NCI-H82 (cell line): ENCODE measurements at regions not wholly inside any gene's neighbourhood (a gene's known extent, or its start where the extent isn't known, plus 50 kb on each side); places are given as distances from the start of the nearest gene placed in this dataset.
"Not testable (repeated sequence)": the region's sequence is repeated elsewhere in the genome, so short reads cannot be mapped to it uniquely, and the experiment has no call there.

ENCODE experiments used
- DNase-seq: peaks from one replicate; lab custom pipeline; 2025; lab: John Stamatoyannopoulos, UW

GRCh38 chr10:125554016-125554703 lies 128.8 kb downstream of the TEX36 start:
- DNase-seq = no peak

- DNase-seq = no peak
Measured at GRCh38 chr10:125553091-125553490, 129.9 kb downstream of the TEX36 start.

- DNase-seq = no peak
Measured at GRCh38 chr10:125551247-125551646, 131.7 kb downstream of the TEX36 start.

- DNase-seq = no peak
Measured at GRCh38 chr10:125550362-125550761, 132.6 kb downstream of the TEX36 start.

GRCh38 chr10:125549653-125550052 lies 133.3 kb downstream of the TEX36 start:
- DNase-seq = no peak

GRCh38 chr10:125548878-125549277 lies 134.1 kb downstream of the TEX36 start:
- no peak for DNase-seq

- no peak for DNase-seq
Measured at GRCh38 chr10:125548356-125548755, 134.6 kb downstream of the TEX36 start.

GRCh38 chr10:125547010-125547650 lies 135.8 kb downstream of the TEX36 start:
- no peak for DNase-seq

GRCh38 chr10:125543796-125544195 lies 139.2 kb downstream of the TEX36 start:
- DNase-seq = no peak

GRCh38 chr10:125538947-125539731 lies 143.8 kb downstream of the TEX36 start:
- peak; percentile 41 for DNase-seq

- no peak for DNase-seq
Measured at GRCh38 chr10:125536236-125536635, 146.7 kb downstream of the TEX36 start.

- no peak for DNase-seq
Measured at GRCh38 chr10:125535559-125535958, 147.4 kb downstream of the TEX36 start.

GRCh38 chr10:125534515-125534914 lies 148.4 kb downstream of the TEX36 start:
- DNase-seq = no peak

GRCh38 chr10:125533866-125534265 lies 149.1 kb downstream of the TEX36 start:
- no peak for DNase-seq

- DNase-seq = no peak
Measured at GRCh38 chr10:125531465-125531864, 151.5 kb downstream of the TEX36 start.

- no peak for DNase-seq
Measured at GRCh38 chr10:125523347-125523746, 159.6 kb downstream of the TEX36 start.

GRCh38 chr10:125521721-125522680 lies 161.0 kb downstream of the TEX36 start:
- DNase-seq = peak; percentile 42

GRCh38 chr10:125520968-125521367 lies 162.0 kb downstream of the TEX36 start:
- DNase-seq = no peak

GRCh38 chr10:125518397-125518796 lies 164.6 kb downstream of the TEX36 start:
- not testable (repeated sequence) for DNase-seq

- DNase-seq = no peak
Measured at GRCh38 chr10:125515571-125515970, 167.4 kb downstream of the TEX36 start.

- DNase-seq = no peak
Measured at GRCh38 chr10:125514206-125515162, 168.5 kb downstream of the TEX36 start.
